ENCODE measurements at regions not wholly inside any gene's neighbourhood (a gene's known extent, or its start where the extent isn't known, plus 50 kb on each side); places are given as distances from the start of the nearest gene placed in this dataset.

DNA sequence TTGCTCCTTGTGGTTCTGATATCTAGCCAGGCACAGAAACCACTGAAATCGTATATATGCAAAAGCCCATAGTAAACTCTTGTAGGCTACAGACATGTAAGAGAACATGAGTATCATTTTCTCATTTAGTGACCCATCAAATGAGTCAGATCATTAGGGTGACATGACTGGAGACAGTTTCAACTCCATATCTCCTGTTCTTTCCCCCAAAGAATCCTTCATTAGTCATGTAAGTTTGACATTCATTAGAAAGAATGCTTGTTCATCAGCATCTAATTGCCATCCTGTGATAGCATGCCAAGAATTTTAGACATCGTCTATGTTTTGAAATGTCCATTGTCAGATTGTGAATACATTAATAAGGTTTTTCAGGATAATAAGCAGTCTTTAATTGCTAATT lies 264.9 kb upstream of the TPM1 start:
- DNase-seq (ENCODE audit: low read depth) = peak; percentile 53

- no peak for DNase-seq (ENCODE audit: low read depth)
Measured at GRCh38 chr15:62779036-62779770, 263.3 kb upstream of the TPM1 start.

- no peak for DNase-seq (ENCODE audit: low read depth)
Measured at GRCh38 chr15:62779899-62780298, 262.6 kb upstream of the TPM1 start.

- DNase-seq (ENCODE audit: low read depth) = no peak
Measured at GRCh38 chr15:62781081-62781497, 261.5 kb upstream of the TPM1 start.

GRCh38 chr15:62782071-62782841 lies 260.3 kb upstream of the TPM1 start:
- DNase-seq (ENCODE audit: low read depth) = peak; percentile 81

- DNase-seq (ENCODE audit: low read depth) = no peak
Measured at GRCh38 chr15:62782896-62783295, 259.7 kb upstream of the TPM1 start.

DNA sequence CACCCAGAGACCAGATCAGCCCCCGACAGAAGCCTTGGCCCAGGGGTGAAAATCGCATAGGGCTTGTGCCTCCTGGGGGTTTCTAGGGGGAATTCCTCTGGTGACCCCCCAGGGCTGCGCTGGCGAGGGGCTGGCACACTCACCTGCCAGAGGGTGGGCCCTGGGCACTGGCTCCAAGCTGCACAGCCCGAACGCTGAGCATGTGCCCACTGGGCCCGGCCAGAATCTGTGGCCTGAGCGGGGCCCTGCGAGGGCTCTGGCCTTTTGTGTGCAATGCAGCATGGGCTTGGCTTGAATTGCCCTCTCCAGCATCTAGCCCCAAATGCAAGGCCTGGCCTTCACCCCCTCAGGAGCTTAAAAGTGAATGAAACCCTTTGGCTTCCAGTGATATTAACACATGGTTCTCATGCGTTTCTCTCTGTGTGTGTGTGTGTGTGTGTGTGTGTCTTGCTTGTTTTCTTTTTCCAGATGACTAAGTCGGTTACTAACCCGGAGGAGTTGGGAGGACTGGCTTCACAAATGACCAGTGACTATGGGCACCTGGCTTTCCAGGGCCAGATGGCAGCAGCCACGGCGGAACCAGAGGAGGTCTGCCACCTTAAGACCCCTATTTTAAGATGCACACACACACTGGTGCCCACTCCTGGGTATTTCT lies 259.1 kb upstream of the TPM1 start:
- DNase-seq (ENCODE audit: low read depth) = peak; percentile 62

GRCh38 chr15:62785881-62786828 lies 256.4 kb upstream of the TPM1 start:
- no peak for DNase-seq (ENCODE audit: low read depth)

DNA sequence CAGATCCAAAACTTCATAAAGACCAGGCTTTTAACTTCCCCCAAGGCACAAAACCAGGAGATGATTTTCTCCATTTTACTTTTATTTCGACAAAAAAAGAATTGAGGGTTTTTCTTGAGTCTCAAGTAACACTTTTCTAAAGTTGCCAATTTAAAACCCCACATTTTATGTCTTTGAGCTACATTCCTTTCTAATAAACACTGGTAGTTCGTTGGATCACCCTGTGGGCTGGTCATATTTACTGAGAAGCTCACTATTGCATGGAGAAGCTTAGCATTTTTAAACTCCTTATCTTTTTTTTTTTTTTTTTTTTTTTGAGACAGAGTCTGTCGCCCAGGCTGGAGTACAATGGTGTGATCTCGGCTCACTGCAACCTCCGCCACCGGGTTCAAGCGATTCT lies 255.1 kb upstream of the TPM1 start:
- DNase-seq (ENCODE audit: low read depth) = no peak

GRCh38 chr15:62788224-62788623 lies 254.3 kb upstream of the TPM1 start:
- DNase-seq (ENCODE audit: low read depth) = no peak

DNA sequence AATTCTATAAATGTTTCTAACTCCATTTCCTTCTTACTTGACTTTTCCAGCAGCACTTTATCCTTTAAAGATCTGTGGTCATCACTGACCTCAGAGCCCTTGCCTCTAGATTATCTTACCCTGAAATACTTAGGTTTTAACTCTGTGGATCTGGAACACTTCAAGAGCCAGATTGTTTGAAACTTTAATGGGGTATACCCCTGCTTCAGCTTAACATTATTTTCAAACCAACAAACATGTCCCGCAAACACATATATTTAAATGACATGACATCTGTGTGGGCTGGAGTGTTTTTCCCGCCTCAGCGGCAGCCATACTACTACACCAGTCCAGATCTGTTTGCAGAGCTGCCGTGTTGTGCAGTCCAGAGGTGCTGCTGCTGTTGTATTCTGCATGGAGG lies 252.0 kb upstream of the TPM1 start:
- no peak for DNase-seq (ENCODE audit: low read depth)

DNA sequence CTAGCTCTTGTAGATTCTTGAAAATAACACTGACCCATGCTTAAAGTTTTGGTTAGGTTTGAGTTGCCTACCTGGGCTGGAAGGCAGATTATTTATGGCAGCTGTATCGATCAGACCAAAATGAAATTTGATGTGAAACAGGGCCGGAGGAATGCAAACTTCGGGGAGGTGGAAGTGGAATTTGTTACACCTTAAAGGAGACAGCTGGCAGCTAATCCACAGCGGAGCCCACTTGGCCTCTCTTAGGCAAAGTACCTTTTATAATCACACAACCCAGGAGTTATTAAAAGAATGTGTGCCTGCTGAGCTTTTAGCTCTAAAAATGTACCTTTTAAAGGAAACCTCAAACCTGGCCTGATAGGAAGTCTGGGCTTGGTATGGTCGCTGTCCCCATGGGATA lies 250.9 kb upstream of the TPM1 start:
- no peak for DNase-seq (ENCODE audit: low read depth)

DNA sequence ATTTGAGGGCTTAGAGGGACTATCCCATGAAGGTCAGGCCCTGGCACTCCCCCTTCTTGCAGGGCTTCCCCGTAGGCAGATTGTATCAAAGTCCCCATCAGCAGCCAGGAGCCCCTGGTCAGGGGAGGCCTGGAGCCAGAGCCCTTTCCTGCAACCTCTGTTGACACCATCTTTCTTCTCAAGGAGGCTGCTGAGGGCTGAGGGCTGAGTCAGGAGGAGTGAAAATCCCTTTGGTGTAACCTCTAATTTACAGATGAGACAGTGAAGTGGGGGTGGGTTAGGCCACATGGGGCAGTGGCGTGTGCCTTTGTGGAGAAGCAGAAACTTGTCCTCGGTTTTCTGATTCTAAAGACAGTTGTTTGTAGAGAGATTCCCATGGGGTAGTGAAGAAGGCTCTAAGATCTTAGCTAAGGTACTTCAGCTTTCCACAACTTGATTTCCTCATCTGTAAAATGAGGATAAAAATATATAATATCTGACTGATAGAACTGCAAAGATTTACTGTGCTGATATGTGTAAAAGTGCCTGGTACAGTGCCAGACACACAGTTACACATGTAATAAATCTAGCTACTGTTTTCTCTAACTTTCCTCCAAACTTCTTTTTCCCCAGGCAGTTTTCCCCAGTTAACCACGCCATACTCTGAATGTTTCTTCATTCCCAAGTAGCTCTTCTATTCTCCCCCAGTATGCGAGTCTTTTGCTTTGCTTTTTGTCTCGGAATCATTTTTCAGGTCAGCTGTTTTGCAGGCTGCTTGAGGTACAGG lies 249.4 kb upstream of the TPM1 start:
- no peak for DNase-seq (ENCODE audit: low read depth)

DNA sequence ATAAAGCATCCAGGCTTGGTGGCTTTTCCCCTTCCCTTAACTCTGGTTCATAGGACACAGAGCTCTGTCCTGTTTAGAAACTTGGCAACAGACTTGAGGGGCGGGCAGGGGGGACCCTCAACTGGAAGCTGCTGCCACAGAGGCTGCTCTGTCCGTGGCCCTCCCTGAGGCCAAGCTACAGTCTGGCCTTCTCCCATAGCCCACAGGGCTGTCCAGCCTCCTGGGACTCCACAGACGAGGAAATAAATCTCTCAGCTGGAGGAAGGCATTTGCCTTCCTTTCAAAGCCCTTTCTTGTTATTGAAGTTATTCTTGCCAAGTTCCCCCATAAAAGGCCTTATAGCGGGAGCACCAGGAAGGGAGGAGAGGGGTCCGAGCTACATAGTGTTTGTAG lies 248.8 kb upstream of the TPM1 start:
- DNase-seq (ENCODE audit: low read depth) = no peak

- no peak for DNase-seq (ENCODE audit: low read depth)
Measured at GRCh38 chr15:62795171-62795570, 247.4 kb upstream of the TPM1 start.

GRCh38 chr15:62795700-62796695 lies 246.5 kb upstream of the TPM1 start:
- no peak for DNase-seq (ENCODE audit: low read depth)

- DNase-seq (ENCODE audit: low read depth) = no peak
Measured at GRCh38 chr15:62797171-62797570, 245.4 kb upstream of the TPM1 start.

GRCh38 chr15:62798536-62798935 lies 244.0 kb upstream of the TPM1 start:
- DNase-seq (ENCODE audit: low read depth) = no peak

GRCh38 chr15:62799037-62799436 lies 243.5 kb upstream of the TPM1 start:
- no peak for DNase-seq (ENCODE audit: low read depth)

DNA sequence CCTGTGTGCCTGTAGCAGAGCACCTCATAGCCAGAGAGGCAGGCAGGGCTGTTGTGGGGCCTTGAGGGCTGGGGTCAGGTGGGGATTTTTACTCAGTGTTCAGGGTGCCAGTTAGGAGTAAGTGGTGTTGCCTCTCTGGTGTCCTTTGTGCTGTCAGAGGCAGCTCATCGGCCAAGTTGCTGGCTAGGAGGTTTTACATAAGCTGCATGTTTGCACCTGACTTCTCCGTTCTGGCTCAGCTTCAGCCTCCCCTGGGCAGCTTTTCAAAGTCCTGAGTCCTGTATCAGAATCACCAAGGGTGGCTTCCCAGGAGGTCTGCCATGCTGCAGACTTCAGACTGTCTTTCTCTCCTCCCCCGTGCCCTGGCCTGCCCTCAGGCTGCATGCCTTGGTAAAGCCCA lies 242.6 kb upstream of the TPM1 start:
- DNase-seq (ENCODE audit: low read depth) = no peak
